Left hindlimb (tissue), 1 donor: ENCODE measurements at regions not wholly inside any gene's neighbourhood (a gene's known extent, or its start where the extent isn't known, plus 50 kb on each side); places are given as distances from the start of the nearest gene placed in this dataset.
A peak's percentile ranks its signal among the peaks of the same experiment; 100 is the strongest.
"Not testable (repeated sequence)": the region's sequence is repeated elsewhere in the genome, so short reads cannot be mapped to it uniquely, and the experiment has no call there.

Experiments used
- DNase-seq: peaks from one replicate; pipeline ENCODE4 v3.0.0-alpha.2; 2018

DNA sequence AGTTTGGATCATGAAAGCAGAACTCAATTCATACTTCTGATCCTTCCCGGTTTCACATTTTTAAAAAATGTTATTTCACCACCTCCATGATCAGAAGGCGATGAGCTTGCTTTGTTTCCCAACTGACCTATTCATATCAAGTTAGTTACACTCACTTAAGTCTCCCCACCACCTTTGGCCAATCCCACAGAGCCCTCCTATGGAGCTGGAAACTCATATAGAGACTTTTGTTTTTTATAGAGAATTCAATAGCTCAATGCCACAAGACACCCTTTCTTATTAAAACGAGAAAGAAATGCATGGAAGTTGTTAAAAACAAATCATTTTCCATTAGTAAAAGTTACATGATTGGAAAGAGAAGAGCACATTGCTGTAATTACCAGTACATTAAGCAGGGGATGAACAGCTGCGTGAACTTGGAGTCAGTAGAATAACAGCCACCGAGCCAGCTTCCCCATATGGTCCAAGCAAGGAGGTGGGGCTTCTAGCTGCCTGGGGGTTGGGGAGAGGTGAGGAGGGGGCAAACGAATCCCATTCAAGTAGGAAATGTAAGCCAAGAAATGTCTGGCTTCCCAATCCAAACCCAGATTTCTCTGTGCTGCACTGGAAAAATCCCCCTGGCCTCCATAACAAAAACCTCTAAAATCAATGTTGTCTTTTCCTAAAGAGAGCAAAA lies 614.5 kb downstream of the IRS1 start:
- DNase-seq, result peak; percentile 87

- no peak for DNase-seq
Measured at GRCh38 chr2:226184540-226184939, 615.1 kb downstream of the IRS1 start.

DNA sequence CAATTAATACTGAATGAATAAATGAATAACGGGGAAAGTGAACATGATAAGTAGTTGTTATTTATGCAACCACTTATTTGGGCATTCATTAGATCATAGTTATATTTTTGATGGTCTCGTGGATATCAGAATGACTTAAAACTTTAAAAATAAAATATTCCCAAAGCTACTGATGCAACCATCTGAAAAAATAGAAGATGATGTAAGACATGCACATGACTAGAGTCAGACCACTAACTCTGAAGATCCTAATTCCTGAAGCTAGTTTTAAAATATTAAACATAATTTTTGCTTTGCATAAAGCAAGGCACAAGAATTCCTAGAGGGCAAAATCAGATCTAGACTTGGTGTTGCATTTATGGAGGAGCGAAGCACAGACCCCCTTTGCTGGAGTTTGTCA lies 616.1 kb downstream of the IRS1 start:
- DNase-seq, result no peak

- no peak for DNase-seq
Measured at GRCh38 chr2:226183033-226183432, 616.6 kb downstream of the IRS1 start.

- no peak for DNase-seq
Measured at GRCh38 chr2:226181909-226182308, 617.7 kb downstream of the IRS1 start.

GRCh38 chr2:226180281-226180884 lies 619.2 kb downstream of the IRS1 start:
- no peak for DNase-seq

DNA sequence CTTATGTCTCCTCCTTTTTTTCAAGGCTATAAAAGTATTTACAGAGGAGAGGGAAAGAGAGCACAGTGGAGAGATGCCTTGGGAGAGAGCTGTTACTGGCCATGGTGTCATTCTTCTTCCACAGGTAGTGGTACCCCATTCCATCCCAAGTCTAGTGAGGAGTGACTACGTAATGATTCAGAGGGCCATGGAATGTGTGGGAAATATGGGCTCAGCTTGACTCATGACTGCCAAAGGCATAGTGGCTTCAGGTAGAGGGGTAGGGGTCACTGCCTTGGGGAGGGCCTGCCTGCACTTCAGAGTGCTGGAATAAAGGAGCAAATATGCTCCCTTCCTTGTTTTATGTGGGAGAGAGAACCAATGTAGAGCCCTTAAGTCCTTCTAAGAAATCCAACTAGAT lies 620.6 kb downstream of the IRS1 start:
- no peak for DNase-seq

DNA sequence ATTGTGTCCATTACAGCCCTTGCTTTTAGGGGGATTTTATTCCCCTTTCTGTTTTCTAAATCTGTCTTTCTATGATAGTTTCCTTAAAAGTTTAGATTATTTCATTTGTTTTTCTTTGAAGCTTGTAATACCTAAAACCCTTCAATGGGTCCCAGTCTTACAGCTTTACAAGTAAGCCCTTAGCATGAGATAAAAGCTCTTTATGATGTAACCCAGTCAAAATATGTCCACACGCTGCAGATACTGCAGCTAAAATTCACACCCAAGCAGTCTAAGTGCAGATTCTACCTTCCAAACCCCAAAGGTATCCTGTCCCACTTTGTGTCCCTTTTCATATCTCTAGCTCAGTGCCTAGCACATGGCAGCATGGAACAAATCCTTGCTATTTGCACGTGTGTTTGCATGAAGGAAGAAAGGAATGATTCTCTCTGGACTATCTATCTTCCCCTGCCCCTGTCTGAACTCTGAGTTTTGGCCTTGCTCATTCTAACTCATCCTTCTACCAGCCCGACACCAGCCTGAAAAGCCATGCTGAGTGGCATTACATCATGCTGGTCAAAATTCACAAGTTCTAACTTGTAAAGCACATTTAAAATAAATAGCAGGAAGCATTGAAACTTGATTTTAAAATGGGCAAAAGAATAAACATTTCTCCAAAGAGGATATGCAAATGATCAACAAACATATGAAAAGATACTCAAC lies 623.2 kb downstream of the IRS1 start:
- DNase-seq, result no peak

DNA sequence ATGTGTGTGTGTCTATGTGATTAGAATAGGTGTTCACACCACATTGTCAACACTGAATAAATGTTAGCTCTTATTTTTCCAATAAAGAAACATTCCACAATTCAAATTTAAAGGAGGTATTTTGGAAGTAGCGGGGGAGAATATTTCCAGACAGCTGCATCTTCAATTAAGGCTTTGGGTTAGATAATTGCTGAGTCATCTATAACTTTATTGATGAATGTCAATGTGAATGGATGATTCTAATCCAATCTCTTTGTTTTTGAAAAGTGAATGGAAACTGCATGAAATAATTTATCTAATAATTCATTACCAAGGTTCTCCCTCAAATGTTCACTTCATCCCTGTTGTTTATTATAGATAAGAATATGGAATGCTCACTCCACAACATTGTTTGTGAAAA lies 625.2 kb downstream of the IRS1 start:
- DNase-seq, result no peak

- DNase-seq, result no peak
Measured at GRCh38 chr2:226172939-226173338, 626.7 kb downstream of the IRS1 start.

GRCh38 chr2:226172309-226172708 lies 627.3 kb downstream of the IRS1 start:
- no peak for DNase-seq

GRCh38 chr2:226169751-226170581 lies 629.7 kb downstream of the IRS1 start:
- no peak for DNase-seq

DNA sequence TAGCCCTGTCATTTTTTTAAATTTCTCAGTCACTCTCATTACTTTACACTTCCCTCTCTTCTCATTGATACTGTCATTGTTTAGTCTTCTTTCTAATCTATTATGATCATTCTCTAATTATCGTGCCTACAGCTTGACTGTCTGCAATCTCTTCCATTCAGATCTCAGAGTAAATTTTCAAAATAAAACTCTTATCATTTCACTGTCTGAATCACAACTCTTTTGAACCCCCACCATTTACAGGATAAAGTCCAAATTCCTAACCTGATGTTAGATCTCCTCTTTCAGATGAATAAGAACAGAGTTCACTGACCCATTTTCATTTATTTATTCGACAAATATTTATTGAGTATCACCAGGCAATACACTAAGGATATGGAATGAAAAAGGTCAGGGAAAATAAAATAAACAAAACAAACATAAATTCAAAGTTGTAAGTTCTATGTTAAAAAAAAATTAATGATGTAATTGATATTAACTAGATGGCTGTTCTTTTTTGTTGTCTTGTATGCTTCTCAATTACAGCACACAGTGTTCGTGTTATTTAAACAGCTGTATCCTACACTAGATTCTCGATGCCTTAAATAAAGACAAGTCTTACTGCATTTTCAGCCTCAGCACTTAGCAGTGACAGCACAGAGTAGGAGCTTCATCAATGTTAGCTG lies 631.0 kb downstream of the IRS1 start:
- DNase-seq, result no peak

DNA sequence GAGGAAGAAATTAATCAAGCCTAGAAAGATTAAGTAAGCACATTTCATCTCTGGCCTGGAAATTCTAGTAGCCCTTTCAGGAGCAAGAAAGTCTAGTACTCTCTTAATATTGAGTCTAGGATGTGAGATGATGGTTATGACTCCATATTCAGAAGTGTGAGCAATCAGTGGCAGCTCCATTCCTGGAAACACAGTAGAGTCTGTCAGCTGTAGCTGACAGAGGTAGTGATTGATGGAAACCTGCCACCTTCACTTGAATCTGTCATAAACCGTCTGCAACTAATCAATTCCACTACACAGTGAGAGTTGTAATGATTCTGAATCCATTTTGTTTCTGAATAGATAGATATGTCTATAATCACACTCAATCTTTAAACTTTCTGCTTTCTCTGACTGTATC lies 635.1 kb downstream of the IRS1 start:
- no peak for DNase-seq

- not testable (repeated sequence) for DNase-seq
Measured at GRCh38 chr2:226160617-226161016, 639.0 kb downstream of the IRS1 start.

DNA sequence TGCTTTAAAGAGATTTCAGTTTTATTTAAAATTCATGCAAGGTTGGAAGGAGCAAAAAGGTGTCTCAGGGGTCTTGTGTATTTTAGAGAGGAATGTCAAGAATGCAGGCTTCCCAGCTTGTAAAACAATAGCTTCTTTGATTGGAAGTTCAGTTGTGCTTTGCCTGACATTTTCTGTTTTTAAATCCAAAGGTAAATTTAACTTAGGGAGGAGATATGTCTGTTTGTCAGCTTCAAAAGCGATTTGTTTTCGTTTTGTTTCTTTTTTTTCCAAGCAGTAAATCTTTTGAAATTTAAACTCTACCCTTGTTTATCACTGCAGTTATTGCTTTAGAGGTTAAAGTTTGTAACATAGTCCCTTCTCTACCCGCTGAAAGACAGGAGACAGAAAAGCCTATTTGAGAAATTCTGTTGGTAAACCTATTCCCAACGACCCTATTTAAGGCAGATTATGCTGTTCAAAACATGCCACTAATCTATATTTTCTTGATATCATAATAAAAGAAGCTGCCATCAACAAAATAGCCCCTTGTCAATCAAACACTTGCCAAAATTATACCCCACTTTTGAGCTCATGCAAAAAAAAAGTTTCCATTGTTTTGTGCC lies 639.6 kb downstream of the IRS1 start:
- DNase-seq, result no peak

DNA sequence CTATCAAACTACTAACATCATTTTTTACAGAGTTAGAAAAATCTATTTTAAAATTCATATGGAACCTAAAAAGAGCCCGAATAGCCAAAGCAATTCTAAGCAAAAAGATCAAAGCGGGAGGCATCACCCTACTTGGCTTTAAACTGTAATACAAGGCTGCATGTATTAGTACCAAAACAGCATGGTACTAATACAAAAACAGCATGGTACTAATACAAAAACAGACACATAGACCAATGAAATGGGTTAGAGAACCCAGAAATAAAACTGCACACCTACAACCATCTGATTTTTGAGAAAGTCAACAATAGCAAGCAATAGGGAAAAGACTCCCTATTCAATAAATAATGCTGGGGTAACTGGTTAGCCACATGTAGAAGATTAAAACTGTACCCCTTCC lies 640.7 kb downstream of the IRS1 start:
- no peak for DNase-seq

DNA sequence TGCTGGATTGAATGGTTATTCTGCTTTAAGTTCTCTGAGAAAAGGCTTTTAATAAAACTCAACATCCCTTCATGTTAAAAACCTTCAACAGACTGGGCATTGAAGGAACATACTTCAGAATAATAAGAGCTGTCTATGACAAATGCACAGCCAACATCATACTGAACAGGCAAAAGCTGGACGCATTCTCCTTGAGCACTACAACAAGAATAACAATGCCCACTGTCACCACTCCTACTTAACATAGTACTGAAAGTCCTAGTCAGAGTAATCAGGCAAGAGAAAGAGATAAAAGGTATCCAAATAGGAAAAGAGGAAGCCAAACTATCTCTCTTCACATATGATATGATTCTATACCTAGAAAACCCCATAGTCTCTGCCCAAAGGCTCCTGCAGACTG lies 641.4 kb downstream of the IRS1 start:
- no peak for DNase-seq

DNA sequence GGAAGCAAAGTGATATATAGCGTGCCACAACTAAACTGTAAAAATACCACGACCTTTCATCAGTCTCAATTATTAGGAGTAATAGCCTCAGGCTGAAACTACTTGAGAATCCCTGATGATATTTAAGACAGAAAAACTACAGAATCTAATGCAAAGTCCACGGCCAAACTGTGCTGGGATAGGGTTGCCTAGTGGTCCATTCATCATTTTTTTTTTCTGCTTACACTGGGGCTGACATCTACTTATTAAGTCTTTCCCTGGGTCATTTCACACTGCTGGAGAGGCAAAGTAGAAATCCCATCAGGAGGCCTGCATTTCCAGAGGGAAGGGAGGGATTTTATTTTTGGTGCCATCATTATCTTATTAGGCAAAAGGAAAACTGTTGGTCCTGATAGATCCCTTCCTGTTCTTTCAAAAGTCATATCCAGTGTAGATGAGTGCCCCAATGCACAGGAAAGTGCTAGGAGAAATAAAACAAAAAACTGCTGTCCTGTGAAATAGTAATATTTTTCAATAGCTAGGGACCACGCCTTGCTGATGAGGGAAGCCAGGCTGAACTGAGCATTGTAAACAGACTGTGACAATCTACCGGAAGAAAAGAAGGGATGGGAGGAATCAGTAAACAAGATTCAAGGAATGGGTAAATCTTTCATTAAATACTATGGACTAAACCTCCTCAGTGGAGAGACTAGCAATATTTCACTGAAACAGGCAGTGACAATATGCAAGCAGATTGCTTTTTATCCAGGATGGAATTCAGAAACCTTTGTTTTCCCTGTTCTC lies 644.3 kb downstream of the IRS1 start:
- no peak for DNase-seq

DNA sequence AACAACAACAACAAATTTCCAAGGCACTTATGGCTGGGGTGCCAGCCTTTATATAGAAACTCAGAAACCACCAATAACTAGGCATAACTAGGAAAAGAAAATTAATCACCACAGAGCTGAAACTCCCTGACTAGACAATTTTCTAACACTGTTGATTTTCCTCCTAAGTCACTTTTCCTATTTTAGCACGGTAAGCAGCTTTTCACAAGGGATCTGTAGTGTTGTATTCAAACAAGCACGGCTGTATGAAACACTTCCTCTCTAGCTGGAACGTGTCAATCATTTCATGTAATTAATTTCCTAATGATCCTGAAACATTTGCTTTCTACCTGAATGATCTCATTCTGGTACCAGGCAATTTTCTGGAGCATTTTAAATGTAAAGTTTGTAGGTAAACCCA lies 645.0 kb downstream of the IRS1 start:
- no peak for DNase-seq

GRCh38 chr2:226153553-226153952 lies 646.1 kb downstream of the IRS1 start:
- DNase-seq, result no peak

DNA sequence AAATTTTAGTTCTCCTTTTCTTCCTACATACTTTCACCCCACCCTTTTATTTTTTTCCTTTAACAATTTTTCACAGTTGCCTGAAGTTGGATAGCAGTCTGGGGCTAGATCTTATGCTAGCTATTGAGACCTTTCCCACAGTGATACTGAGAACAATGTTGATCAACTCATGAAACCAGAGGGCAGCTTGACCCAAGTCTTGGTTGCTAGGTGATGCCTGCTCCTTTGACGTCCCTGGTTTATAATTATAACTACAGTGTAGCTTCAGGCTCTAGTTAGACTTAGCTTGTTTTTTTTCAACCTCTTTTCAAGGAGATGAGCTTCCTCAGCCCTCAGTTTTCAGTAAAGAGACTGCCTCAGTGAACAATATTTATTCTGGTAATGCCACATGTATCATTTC lies 648.5 kb downstream of the IRS1 start:
- no peak for DNase-seq
